Sigmoid colon (tissue), 6 donors: ENCODE measurements at regions not wholly inside any gene's neighbourhood (a gene's known extent, or its start where the extent isn't known, plus 50 kb on each side); places are given as distances from the start of the nearest gene placed in this dataset.

ENCODE experiments used
- DNase-seq: peaks from one replicate; pipeline ENCODE4 v3.0.0-alpha.2; 2019
- H3K27ac ChIP-seq, 4 donors: fragments of 200-600 bp; sonication (generic); one replicate each; pipeline ENCODE4 v1.5.1; 2016 to 2019; ENCODE audit warnings: mild to moderate bottlenecking in 1 of 4
- H3K27me3 ChIP-seq, 3 donors: fragments of 200-600 bp; sonication (generic); one replicate each; pipeline ENCODE4 v1.5.1; 2019; ENCODE audit warnings: mild to moderate bottlenecking in 1 of 3
- H3K36me3 ChIP-seq, 4 donors: fragments of 200-600 bp; sonication (generic); one replicate each; pipeline ENCODE4 v1.5.1; 2016 to 2019
- H3K4me1 ChIP-seq, 4 donors: fragments of 200-600 bp; sonication (generic); one replicate each; pipeline ENCODE4 v1.5.1; 2017 to 2019
- H3K4me3 ChIP-seq, 4 donors: fragments of 200-600 bp; sonication (generic); one replicate each; pipeline ENCODE4 v1.5.1; 2017 to 2019; ENCODE audit warnings: mild to moderate bottlenecking in 2 of 4, moderate library complexity in 1 of 4
- H3K9me3 ChIP-seq, 4 donors: fragments of 200-600 bp in 3 of 4; sonication (generic) in 3 of 4; one replicate each; pipeline versions ENCODE4 v1.5.1 to v1.6.1; 2013 to 2019
- EP300 ChIP-seq, 4 donors: sonication (generic); formaldehyde crosslinking; IDR thresholded peaks; one replicate each; pipeline ENCODE4 v1.6.1; 2017; ENCODE audit warnings: antibody characterized with exemption in 4 of 4
- POLR2A ChIP-seq, 2 donors: fragments of 450-650 bp; IDR thresholded peaks; one replicate each; pipeline ENCODE4 v1.6.1; 2016; ENCODE audit warnings: antibody characterized with exemption in 2 of 2, mild to moderate bottlenecking in 2 of 2, moderate library complexity in 2 of 2
- POLR2AphosphoS5 ChIP-seq, 4 donors: sonication (generic); formaldehyde crosslinking; IDR thresholded peaks; one replicate each; pipeline ENCODE4 v1.6.1; 2017; ENCODE audit warnings: antibody characterized with exemption in 4 of 4
- WGBS, 2 donors: extraction: QIAGEN DNeasy Blood & Tissue Kit; methylation state at CpG; one replicate each; pipeline ENCODE4 v1.1.7; 2013; 5-methylcytosine and 5-hydroxymethylcytosine counted together
- intact Hi-C: fragments of 100-400 bp; cut with DNase I; formaldehyde crosslinking; loops from one replicate; pipeline ENCODE4 v1.15.1; 2023
- TF ChIP-seq, protein P1 (sequence below), 4 experiments: fragments of 450-650 bp in 3 of 4; fragments of 200-600 bp in 1 of 4; IDR thresholded peaks; one replicate each; pipeline ENCODE4 v1.5.1; 2016 to 2019; ENCODE audit warnings: antibody characterized with exemption in 4 of 4, mild to moderate bottlenecking in 3 of 4, moderate library complexity in 2 of 4
- donor health status: healthy with polysubstance abuse.
- donor health status: healthy.

DNA sequence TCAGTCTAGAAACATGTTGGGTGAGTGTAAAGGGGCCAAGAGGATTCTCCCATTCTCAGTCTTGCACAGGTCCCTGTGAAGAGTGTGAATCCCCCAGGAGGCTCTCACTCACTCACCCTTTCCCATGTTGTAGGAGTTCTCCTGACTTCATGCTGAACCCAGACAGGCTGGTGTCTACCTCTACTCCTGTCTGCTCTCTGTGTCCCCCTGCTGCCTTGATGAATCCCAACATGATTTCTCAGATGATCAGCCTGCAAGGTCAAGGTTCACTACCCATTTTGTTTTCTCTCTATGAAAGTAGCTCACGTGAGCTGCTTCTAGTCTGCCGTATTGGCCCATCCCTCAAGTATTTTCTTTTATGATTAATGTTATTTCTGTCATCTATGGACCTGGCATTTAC is 500.6 kb downstream of the ETS1 start:
- Histone ChIP-seq H3K36me3 (no peaks in the 10 kb centered on the region), H3K27me3 (no peaks in the 10 kb centered on the region), H3K9me3 (peaks cover 0 to 5% (median 2%) of the 10 kb centered on the region in 4 donors), H3K4me1 (no peaks in the 10 kb centered on the region), H3K4me3 (no peak overlapping the region), H3K27ac (no peak overlapping the region)
- intact Hi-C loops, result no loop called here
- TF ChIP-seq EP300 (IDR thresholded peaks at IDR 0.05) (no peak), POLR2A (IDR thresholded peaks at IDR 0.05) (no peak), POLR2AphosphoS5 (IDR thresholded peaks at IDR 0.05) (no peak)
- TF ChIP-seq, protein P1, sequence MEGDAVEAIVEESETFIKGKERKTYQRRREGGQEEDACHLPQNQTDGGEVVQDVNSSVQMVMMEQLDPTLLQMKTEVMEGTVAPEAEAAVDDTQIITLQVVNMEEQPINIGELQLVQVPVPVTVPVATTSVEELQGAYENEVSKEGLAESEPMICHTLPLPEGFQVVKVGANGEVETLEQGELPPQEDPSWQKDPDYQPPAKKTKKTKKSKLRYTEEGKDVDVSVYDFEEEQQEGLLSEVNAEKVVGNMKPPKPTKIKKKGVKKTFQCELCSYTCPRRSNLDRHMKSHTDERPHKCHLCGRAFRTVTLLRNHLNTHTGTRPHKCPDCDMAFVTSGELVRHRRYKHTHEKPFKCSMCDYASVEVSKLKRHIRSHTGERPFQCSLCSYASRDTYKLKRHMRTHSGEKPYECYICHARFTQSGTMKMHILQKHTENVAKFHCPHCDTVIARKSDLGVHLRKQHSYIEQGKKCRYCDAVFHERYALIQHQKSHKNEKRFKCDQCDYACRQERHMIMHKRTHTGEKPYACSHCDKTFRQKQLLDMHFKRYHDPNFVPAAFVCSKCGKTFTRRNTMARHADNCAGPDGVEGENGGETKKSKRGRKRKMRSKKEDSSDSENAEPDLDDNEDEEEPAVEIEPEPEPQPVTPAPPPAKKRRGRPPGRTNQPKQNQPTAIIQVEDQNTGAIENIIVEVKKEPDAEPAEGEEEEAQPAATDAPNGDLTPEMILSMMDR (IDR thresholded peaks at IDR 0.05), result no peak
- no peak for DNase-seq
- WGBS, 2 donors, result 68 to 87% methylated on average over 2 of the region's 2 CpGs

DNA sequence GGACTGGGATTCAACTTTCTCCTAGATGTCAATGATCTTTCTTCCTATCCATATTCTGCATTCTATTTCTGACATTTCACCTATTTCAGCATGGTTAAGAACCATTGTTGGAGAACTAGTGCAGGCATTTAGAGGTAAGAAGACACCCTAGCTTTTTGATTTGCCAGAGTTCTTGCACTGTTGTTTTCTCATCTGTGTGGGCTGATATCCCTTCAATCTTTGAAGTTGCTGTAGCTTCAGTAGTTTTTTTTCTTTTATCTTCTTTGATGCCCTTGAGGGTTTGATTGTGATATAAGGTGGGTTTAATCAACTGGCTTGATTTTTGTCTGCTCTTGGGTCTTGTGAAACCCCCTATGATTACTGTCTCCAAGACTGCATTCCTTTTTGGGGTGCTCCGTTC is 502.1 kb downstream of the ETS1 start:
- 0 to 2% methylated on average over 1 of the region's 1 CpG for WGBS, 2 donors

DNA sequence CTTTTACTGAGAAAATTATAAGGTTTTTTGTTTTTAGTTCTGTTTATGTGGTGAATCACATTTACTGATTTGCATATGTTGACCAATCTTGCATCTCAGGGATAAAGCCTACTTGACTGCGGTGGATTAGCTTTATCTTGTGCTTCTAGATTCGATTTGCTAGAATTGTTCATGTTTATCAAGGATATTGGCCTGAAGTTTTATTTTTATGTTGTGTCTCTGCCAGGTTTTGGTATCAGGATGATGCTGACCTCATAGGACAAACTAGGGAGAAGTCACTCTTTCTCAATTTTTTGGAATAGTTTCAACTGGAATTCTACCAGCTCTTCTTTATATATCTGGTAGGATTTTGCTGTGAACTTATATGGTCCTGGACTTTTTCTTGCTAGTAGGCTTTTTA is 504.8 kb downstream of the ETS1 start:
- Histone ChIP-seq H3K4me3 (no peak overlapping the region), H3K4me1 (no peaks in the 10 kb centered on the region), H3K36me3 (no peaks in the 10 kb centered on the region), H3K27me3 (no peaks in the 10 kb centered on the region), H3K9me3 (no peaks in the 10 kb centered on the region), H3K27ac (no peak overlapping the region)
- WGBS, 2 donors, result 84% methylated on average over 2 of the region's 2 CpGs
- DNase-seq, result no peak
- TF ChIP-seq POLR2A (IDR thresholded peaks at IDR 0.05) (no peak), POLR2AphosphoS5 (IDR thresholded peaks at IDR 0.05) (no peak), EP300 (IDR thresholded peaks at IDR 0.05) (no peak)
- TF ChIP-seq, protein P1 (IDR thresholded peaks at IDR 0.05), result no peak
- intact Hi-C loops, result no loop called here

More for the DNA sequence above, 502.1 kb downstream of the ETS1 start:
- TF ChIP-seq POLR2AphosphoS5 (IDR thresholded peaks at IDR 0.05), result no peak
- TF ChIP-seq, protein P1 (IDR thresholded peaks at IDR 0.05), result no peak
- TF ChIP-seq POLR2A (IDR thresholded peaks at IDR 0.05), result no peak
- TF ChIP-seq EP300 (IDR thresholded peaks at IDR 0.05), result no peak
- no peaks in the 10 kb centered on the region for H3K27me3 ChIP-seq
- no peaks in the 10 kb centered on the region for H3K36me3 ChIP-seq
- no peak for DNase-seq
- H3K27ac ChIP-seq, result no peak overlapping the region
- intact Hi-C loops, result no loop called here
- H3K4me3 ChIP-seq, result no peak overlapping the region
- no peaks in the 10 kb centered on the region for H3K4me1 ChIP-seq
- H3K9me3 ChIP-seq, result peaks cover 0 to 5% (median 2%) of the 10 kb centered on the region in 4 donors

DNA sequence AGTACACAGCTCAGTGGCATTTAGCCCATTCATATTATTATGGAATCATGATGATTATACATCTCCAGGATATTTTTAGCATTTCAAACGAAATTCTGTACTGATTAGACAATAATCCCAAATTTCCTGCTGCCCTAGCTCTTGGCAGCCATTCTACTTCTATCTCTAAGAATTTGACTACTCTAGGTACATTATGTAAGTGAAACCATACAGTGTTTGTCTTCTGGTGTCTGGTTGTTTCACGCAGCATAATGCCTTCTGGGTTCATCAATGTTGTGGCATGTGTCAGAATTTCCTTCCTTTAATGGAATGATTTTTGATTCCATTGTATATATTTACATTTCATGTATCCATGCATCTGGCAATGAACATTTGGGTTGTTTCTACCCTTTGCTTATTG is 517.7 kb downstream of the ETS1 start:
- H3K27ac ChIP-seq, result no peak overlapping the region
- no peak overlapping the region for H3K4me3 ChIP-seq
- H3K9me3 ChIP-seq, result no peaks in the 10 kb centered on the region
- DNase-seq, result no peak
- H3K4me1 ChIP-seq, result no peaks in the 10 kb centered on the region
- TF ChIP-seq POLR2A (IDR thresholded peaks at IDR 0.05) (no peak), EP300 (IDR thresholded peaks at IDR 0.05) (no peak), POLR2AphosphoS5 (IDR thresholded peaks at IDR 0.05) (no peak)
- TF ChIP-seq, protein P1 (IDR thresholded peaks at IDR 0.05), result no peak
- H3K27me3 ChIP-seq, result no peaks in the 10 kb centered on the region
- WGBS, 2 donors, result 49 to 64% methylated on average over 2 of the region's 2 CpGs
- H3K36me3 ChIP-seq, result no peaks in the 10 kb centered on the region
- intact Hi-C loops, result no loop called here

DNA sequence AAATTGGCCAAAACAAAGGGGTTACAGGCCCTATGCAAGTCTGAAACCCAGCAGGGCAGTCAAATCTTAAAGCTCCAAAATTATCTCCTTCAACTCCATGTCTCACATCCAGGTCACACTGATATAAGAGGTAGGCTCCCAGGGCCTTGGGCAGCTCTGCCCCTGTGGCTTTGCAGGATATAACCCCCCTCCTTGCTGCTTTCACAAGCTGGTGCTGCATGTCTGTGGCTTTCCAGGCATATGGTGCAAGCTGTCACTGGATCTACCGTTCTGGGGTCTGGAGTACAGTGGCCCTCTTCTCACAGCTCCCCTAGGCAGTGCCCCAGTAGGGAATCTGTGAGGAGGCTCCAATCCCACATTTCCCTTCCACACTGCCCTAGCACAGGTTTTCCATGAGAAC is 519.6 kb downstream of the ETS1 start:
- 28 to 75% methylated on average over 1 of the region's 1 CpG for WGBS, 2 donors
- TF ChIP-seq POLR2AphosphoS5 (IDR thresholded peaks at IDR 0.05), result no peak
- intact Hi-C loops, result no loop called here
- Histone ChIP-seq H3K27me3 (no peaks in the 10 kb centered on the region), H3K27ac (no peak overlapping the region), H3K4me1 (no peaks in the 10 kb centered on the region), H3K4me3 (no peak overlapping the region), H3K36me3 (no peaks in the 10 kb centered on the region), H3K9me3 (no peaks in the 10 kb centered on the region)
- DNase-seq, result no peak
